ENCODE measurements at regions not wholly inside any gene's neighbourhood (a gene's known extent, or its start where the extent isn't known, plus 50 kb on each side); places are given as distances from the start of the nearest gene placed in this dataset.

GRCh38 chr3:132818251-132818650 lies 96.0 kb upstream of the NPHP3 start:
- WGBS, 2 donors = 55 to 64% methylated on average over 1 of the region's 1 CpG
- H3K27me3 ChIP-seq = no peaks in the 10 kb centered on the region
- H3K9me3 ChIP-seq = no peaks in the 10 kb centered on the region
- intact Hi-C loops (cut with DNase I; ENCODE audit: low total_unique reads) = no loop called here
- no peak overlapping the region for H3K4me3 ChIP-seq
- H3K4me1 ChIP-seq = no peaks in the 10 kb centered on the region
- no peak overlapping the region for H3K27ac ChIP-seq
- no peak for DNase-seq
- TF ChIP-seq POLR2A (IDR thresholded peaks at IDR 0.05) = no peak
- TF ChIP-seq CTCF (IDR thresholded peaks at IDR 0.05) = no peak
- H3K36me3 ChIP-seq (ENCODE audit: low read depth, missing control alignments) = no peaks in the 10 kb centered on the region

- Histone ChIP-seq H3K4me1 (no peaks in the 10 kb centered on the region), H3K36me3 (ENCODE audit: low read depth, missing control alignments) (no peaks in the 10 kb centered on the region), H3K4me3 (no peak overlapping the region), H3K9me3 (no peaks in the 10 kb centered on the region), H3K27me3 (no peaks in the 10 kb centered on the region), H3K27ac (no peak overlapping the region)
- 87 to 92% methylated on average over 3 of the region's 3 CpGs for WGBS, 2 donors
- TF ChIP-seq CTCF (IDR thresholded peaks at IDR 0.05) = no peak
- TF ChIP-seq POLR2A (IDR thresholded peaks at IDR 0.05) = no peak
- intact Hi-C loops (cut with DNase I; ENCODE audit: low total_unique reads) = no loop called here
- no peak for DNase-seq
Measured at GRCh38 chr3:132817646-132818177, 95.5 kb upstream of the NPHP3 start.

GRCh38 chr3:132805071-132805470 lies 82.9 kb upstream of the NPHP3 start:
- no peaks in the 10 kb centered on the region for H3K9me3 ChIP-seq
- intact Hi-C loops (cut with DNase I; ENCODE audit: low total_unique reads) = no loop called here
- WGBS, 2 donors = 62 to 70% methylated on average over 1 of the region's 1 CpG
- no peaks in the 10 kb centered on the region for H3K36me3 ChIP-seq (ENCODE audit: low read depth, missing control alignments)
- no peaks in the 10 kb centered on the region for H3K4me1 ChIP-seq
- TF ChIP-seq CTCF (IDR thresholded peaks at IDR 0.05) (no peak), POLR2A (IDR thresholded peaks at IDR 0.05) (no peak)
- no peak overlapping the region for H3K27ac ChIP-seq
- no peaks in the 10 kb centered on the region for H3K27me3 ChIP-seq
- H3K4me3 ChIP-seq = no peak overlapping the region
- DNase-seq = no peak

GRCh38 chr3:132804498-132804897 lies 82.3 kb upstream of the NPHP3 start:
- no peak overlapping the region for H3K4me3 ChIP-seq
- H3K27ac ChIP-seq = no peak overlapping the region
- H3K4me1 ChIP-seq = no peaks in the 10 kb centered on the region
- H3K9me3 ChIP-seq = no peaks in the 10 kb centered on the region
- TF ChIP-seq POLR2A (IDR thresholded peaks at IDR 0.05) (no peak), CTCF (IDR thresholded peaks at IDR 0.05) (no peak)
- intact Hi-C loops (cut with DNase I; ENCODE audit: low total_unique reads) = no loop called here
- no peaks in the 10 kb centered on the region for H3K36me3 ChIP-seq (ENCODE audit: low read depth, missing control alignments)
- DNase-seq = no peak
- H3K27me3 ChIP-seq = no peaks in the 10 kb centered on the region

- no peaks in the 10 kb centered on the region for H3K4me1 ChIP-seq
- no peaks in the 10 kb centered on the region for H3K9me3 ChIP-seq
- H3K27ac ChIP-seq = no peak overlapping the region
- H3K36me3 ChIP-seq (ENCODE audit: low read depth, missing control alignments) = no peaks in the 10 kb centered on the region
- 82 to 83% methylated on average over 3 to 4 of the region's 4 CpGs for WGBS, 2 donors
- no peak for TF ChIP-seq CTCF (IDR thresholded peaks at IDR 0.05)
- TF ChIP-seq POLR2A (IDR thresholded peaks at IDR 0.05) = no peak
- intact Hi-C loops (cut with DNase I; ENCODE audit: low total_unique reads) = no loop called here
- DNase-seq = no peak
- H3K27me3 ChIP-seq = no peaks in the 10 kb centered on the region
- H3K4me3 ChIP-seq = no peak overlapping the region
Measured at GRCh38 chr3:132803889-132804288, 81.7 kb upstream of the NPHP3 start.

Data from testis (tissue), 2 donors.